WERI-Rb-1 (cell line): ENCODE measurements at regions not wholly inside any gene's neighbourhood (a gene's known extent, or its start where the extent isn't known, plus 50 kb on each side); places are given as distances from the start of the nearest gene placed in this dataset.

Experiments used
- DNase-seq: peaks from one replicate; pipeline ENCODE4 v3.0.0-alpha.2; 2020
- H3K27ac ChIP-seq: fragments of 250-450 bp; sonication (Bioruptor Pico); 2 replicates; pipeline ENCODE4 v1.5.1; 2020; ENCODE audit warnings: mild to moderate bottlenecking, moderate library complexity
- H3K27me3 ChIP-seq: fragments of 250-450 bp; sonication (Bioruptor Pico); 2 replicates; pipeline ENCODE4 v1.5.1; 2021; ENCODE audit warnings: mild to moderate bottlenecking, low read depth, moderate library complexity; ENCODE audit not compliant: insufficient read depth, severe bottlenecking
- H3K36me3 ChIP-seq: fragments of 250-450 bp; sonication (Bioruptor Pico); 2 replicates; pipeline ENCODE4 v1.5.1; 2020; ENCODE audit warnings: mild to moderate bottlenecking, moderate library complexity
- H3K4me3 ChIP-seq: 2 replicates; pipeline ENCODE4 v1.5.1; 2011; ENCODE audit warnings: low read depth, mild to moderate bottlenecking, control low read depth, low read length
- H3K9me3 ChIP-seq: fragments of 250-450 bp; sonication (Bioruptor Pico); 2 replicates; pipeline ENCODE4 v1.5.1; 2021; ENCODE audit warnings: mild to moderate bottlenecking, moderate library complexity; ENCODE audit not compliant: severe bottlenecking
- TF ChIP-seq, protein P1 (sequence below): IDR thresholded peaks from 2 replicates; pipeline ENCODE4 v1.5.1; 2011; ENCODE audit warnings: low read depth, mild to moderate bottlenecking, control low read depth, inconsistent platforms, low read length

DNA sequence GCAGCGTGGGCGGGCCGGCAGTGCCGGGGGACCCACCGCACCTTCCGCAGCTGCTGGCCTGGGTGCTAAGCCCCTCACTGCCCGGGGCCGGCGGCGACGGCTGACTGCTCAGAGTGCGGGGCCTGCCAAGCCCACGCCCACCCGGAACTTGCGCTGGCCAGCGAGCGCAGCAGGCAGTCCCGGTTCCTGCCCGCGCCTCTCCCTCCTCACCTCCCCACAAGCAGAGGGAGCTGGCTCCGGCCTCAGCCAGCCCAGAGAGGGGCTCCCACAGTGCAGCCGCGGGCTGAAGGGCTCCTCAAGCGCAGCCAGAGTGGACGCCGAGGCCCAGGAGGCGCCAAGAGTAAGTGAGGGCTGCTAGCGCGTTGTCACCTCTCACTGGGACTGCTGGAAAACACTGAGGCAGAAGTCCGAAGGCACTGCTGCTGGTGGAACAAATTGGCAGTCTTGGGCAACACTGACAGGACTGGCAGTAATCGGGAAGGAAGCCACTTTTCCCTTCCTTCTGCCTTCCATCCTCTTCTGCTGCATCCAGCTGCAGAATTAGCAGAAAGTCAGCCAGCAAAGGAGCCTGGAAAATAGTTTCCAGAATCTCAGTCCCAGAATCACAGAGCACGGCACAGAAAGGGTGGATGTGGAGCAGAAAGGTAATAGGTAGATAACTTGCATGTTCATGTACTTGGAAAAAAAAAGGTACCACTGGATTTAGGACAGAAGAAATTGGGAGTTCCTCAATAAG, 179.4 kb upstream of the FN1 start:
- peaks cover 10% of the 10 kb centered on the region for H3K9me3 ChIP-seq
- TF ChIP-seq, protein P1, sequence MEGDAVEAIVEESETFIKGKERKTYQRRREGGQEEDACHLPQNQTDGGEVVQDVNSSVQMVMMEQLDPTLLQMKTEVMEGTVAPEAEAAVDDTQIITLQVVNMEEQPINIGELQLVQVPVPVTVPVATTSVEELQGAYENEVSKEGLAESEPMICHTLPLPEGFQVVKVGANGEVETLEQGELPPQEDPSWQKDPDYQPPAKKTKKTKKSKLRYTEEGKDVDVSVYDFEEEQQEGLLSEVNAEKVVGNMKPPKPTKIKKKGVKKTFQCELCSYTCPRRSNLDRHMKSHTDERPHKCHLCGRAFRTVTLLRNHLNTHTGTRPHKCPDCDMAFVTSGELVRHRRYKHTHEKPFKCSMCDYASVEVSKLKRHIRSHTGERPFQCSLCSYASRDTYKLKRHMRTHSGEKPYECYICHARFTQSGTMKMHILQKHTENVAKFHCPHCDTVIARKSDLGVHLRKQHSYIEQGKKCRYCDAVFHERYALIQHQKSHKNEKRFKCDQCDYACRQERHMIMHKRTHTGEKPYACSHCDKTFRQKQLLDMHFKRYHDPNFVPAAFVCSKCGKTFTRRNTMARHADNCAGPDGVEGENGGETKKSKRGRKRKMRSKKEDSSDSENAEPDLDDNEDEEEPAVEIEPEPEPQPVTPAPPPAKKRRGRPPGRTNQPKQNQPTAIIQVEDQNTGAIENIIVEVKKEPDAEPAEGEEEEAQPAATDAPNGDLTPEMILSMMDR = no peak
- H3K27ac ChIP-seq = no peak overlapping the region
- no peak for DNase-seq
- no peaks in the 10 kb centered on the region for H3K36me3 ChIP-seq
- H3K27me3 ChIP-seq = no peaks in the 10 kb centered on the region
- H3K4me3 ChIP-seq = no peak overlapping the region

DNA sequence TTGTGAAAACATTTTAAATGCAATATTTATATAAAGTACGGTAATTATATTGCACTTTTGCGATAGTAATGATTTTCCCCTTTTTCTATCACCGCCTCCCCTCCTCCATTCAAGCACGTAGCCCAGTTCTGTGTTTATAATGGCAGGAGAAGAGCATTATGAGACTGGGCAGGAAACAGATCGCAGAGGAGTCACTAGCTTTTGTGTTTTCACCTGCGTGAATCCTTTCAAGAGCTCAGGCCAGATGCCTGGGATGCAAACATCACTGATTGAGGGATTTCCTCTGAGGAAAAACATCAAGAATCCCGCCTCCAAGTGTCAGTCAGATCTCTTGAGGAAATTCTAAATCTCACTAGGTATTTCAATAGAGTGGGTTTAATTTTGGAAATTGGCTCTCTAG, 178.4 kb upstream of the FN1 start:
- Histone ChIP-seq H3K9me3 (peaks cover 10% of the 10 kb centered on the region), H3K4me3 (no peak overlapping the region), H3K27me3 (no peaks in the 10 kb centered on the region), H3K27ac (no peak overlapping the region), H3K36me3 (no peaks in the 10 kb centered on the region)
- no peak for DNase-seq
- TF ChIP-seq, protein P1 = no peak

DNA sequence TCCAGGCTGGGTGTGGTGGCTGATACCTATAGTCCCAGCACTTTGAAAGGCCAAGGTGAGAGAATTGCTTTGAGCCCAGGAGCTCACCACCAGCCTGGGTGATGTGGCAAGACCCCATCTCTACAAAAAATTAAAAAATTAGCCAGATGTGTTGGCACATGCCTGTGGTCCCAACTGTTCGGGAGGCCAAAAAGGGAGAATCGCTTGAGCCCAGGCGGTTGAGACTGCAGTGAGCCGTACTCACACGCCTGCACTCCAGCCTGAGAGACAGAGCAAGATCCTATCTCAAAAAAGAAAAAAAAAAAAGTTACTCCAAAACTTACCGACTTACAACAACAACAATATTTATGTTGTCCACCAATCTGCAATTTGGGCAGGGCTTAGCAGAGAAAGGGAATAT, 178.0 kb upstream of the FN1 start:
- H3K4me3 ChIP-seq = no peak overlapping the region
- TF ChIP-seq, protein P1 = no peak
- no peaks in the 10 kb centered on the region for H3K27me3 ChIP-seq
- no peak overlapping the region for H3K27ac ChIP-seq
- peaks cover 10% of the 10 kb centered on the region for H3K9me3 ChIP-seq
- H3K36me3 ChIP-seq = no peaks in the 10 kb centered on the region
- no peak for DNase-seq

DNA sequence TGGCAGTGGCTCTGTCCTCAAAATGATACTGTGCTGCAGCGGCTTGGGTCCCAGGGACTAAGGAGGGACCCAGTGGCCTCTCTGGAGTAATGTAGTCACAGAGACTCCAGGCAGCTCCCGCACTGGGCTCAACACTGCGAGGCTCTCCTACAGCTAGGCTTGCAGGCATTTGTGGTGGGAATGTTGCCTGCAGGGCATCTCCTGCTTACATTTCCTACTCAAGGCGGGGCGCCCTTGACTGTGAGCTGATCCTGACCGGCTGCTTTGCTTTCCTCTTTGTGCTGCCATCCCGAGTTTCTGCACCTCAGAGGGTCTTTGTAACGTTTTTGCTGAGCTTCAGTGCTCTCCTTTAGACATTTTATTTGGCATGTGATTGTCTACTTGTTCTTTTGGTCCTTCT, 177.4 kb upstream of the FN1 start:
- no peaks in the 10 kb centered on the region for H3K27me3 ChIP-seq
- H3K36me3 ChIP-seq = no peaks in the 10 kb centered on the region
- no peak overlapping the region for H3K4me3 ChIP-seq
- no peak for DNase-seq
- TF ChIP-seq, protein P1 = no peak
- H3K27ac ChIP-seq = no peak overlapping the region
- peaks cover 10% of the 10 kb centered on the region for H3K9me3 ChIP-seq

DNA sequence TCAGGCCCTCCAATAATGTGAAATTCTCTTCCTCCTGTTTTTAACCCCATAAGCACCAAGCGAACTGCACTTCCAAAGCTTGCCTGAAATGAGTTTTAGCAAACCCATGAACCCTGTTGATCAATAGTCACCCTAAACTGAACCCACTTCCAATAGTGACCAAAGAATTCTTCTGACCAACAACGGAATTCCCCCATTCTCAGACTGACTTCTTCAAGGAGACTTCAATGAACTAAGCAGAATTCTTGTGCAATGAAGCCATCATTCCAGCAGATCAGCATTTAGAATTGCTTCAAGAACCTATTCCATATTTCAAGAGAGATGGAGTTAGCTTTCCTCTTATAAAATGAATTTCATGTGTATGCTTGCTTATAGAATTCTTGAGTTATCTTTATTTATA, 176.9 kb upstream of the FN1 start:
- no peak for DNase-seq
- H3K36me3 ChIP-seq = no peaks in the 10 kb centered on the region
- H3K27me3 ChIP-seq = no peaks in the 10 kb centered on the region
- peaks cover 10% of the 10 kb centered on the region for H3K9me3 ChIP-seq
- H3K4me3 ChIP-seq = no peak overlapping the region
- TF ChIP-seq, protein P1 = no peak
- no peak overlapping the region for H3K27ac ChIP-seq
